ENCODE measurements at regions not wholly inside any gene's neighbourhood (a gene's known extent, or its start where the extent isn't known, plus 50 kb on each side); places are given as distances from the start of the nearest gene placed in this dataset.

GRCh38 chr6:153962555-153962954 lies 76.5 kb upstream of the OPRM1 start:
- Histone ChIP-seq H3K9me3 (no peaks in the 10 kb centered on the region), H3K36me3 (no peaks in the 10 kb centered on the region), H3K27ac (no peak overlapping the region), H3K4me1 (no peaks in the 10 kb centered on the region), H3K4me3 (no peak overlapping the region), H3K27me3 (ENCODE audit: low read depth) (no peaks in the 10 kb centered on the region)
- DNase-seq = no peak
- ATAC-seq = no peak
- TF ChIP-seq CTCF (IDR thresholded peaks at IDR 0.05) = no peak
- intact Hi-C loops (cut with DNase I) = no loop called here

GRCh38 chr6:153960741-153961140 lies 78.3 kb upstream of the OPRM1 start:
- Histone ChIP-seq H3K4me3 (no peak overlapping the region), H3K27me3 (ENCODE audit: low read depth) (no peaks in the 10 kb centered on the region), H3K36me3 (no peaks in the 10 kb centered on the region), H3K27ac (no peak overlapping the region), H3K9me3 (no peaks in the 10 kb centered on the region), H3K4me1 (no peaks in the 10 kb centered on the region)
- no peak for ATAC-seq
- intact Hi-C loops (cut with DNase I) = no loop called here
- no peak for DNase-seq
- no peak for TF ChIP-seq CTCF (IDR thresholded peaks at IDR 0.05)

GRCh38 chr6:153960281-153960680 lies 78.8 kb upstream of the OPRM1 start:
- Histone ChIP-seq H3K36me3 (no peaks in the 10 kb centered on the region), H3K4me3 (no peak overlapping the region), H3K4me1 (no peaks in the 10 kb centered on the region), H3K9me3 (no peaks in the 10 kb centered on the region), H3K27me3 (ENCODE audit: low read depth) (no peaks in the 10 kb centered on the region), H3K27ac (no peak overlapping the region)
- no peak for ATAC-seq
- intact Hi-C loops (cut with DNase I) = no loop called here
- no peak for DNase-seq
- no peak for TF ChIP-seq CTCF (IDR thresholded peaks at IDR 0.05)

GRCh38 chr6:153959276-153959675 lies 79.8 kb upstream of the OPRM1 start:
- Histone ChIP-seq H3K27ac (no peak overlapping the region), H3K36me3 (no peaks in the 10 kb centered on the region), H3K4me1 (no peaks in the 10 kb centered on the region), H3K4me3 (no peak overlapping the region), H3K27me3 (ENCODE audit: low read depth) (no peaks in the 10 kb centered on the region), H3K9me3 (no peaks in the 10 kb centered on the region)
- intact Hi-C loops (cut with DNase I) = no loop called here
- TF ChIP-seq CTCF (IDR thresholded peaks at IDR 0.05) = no peak
- ATAC-seq = no peak
- DNase-seq = no peak

GRCh38 chr6:153958860-153959259 lies 80.2 kb upstream of the OPRM1 start:
- no peaks in the 10 kb centered on the region for H3K4me1 ChIP-seq
- H3K36me3 ChIP-seq = no peaks in the 10 kb centered on the region
- no peaks in the 10 kb centered on the region for H3K9me3 ChIP-seq
- H3K4me3 ChIP-seq = no peak overlapping the region
- intact Hi-C loops (cut with DNase I) = no loop called here
- TF ChIP-seq CTCF (IDR thresholded peaks at IDR 0.05) = no peak
- no peaks in the 10 kb centered on the region for H3K27me3 ChIP-seq (ENCODE audit: low read depth)
- ATAC-seq = no peak
- no peak for DNase-seq
- H3K27ac ChIP-seq = no peak overlapping the region

GRCh38 chr6:153957394-153957793 lies 81.6 kb upstream of the OPRM1 start:
- no peak overlapping the region for H3K27ac ChIP-seq
- H3K27me3 ChIP-seq (ENCODE audit: low read depth) = no peaks in the 10 kb centered on the region
- H3K9me3 ChIP-seq = no peaks in the 10 kb centered on the region
- no peak for TF ChIP-seq CTCF (IDR thresholded peaks at IDR 0.05)
- ATAC-seq (no peak), DNase-seq (no peak)
- intact Hi-C loops (cut with DNase I) = no loop called here
- H3K4me3 ChIP-seq = no peak overlapping the region
- H3K36me3 ChIP-seq = no peaks in the 10 kb centered on the region
- H3K4me1 ChIP-seq = no peaks in the 10 kb centered on the region
